Activated T-helper 1 cell treated with anti-CD3 and anti-CD28 coated beads, Interleukin-2, amount 50 U/mL, for 16 hours (primary cell): ENCODE measurements at regions not wholly inside any gene's neighbourhood (a gene's known extent, or its start where the extent isn't known, plus 50 kb on each side); places are given as distances from the start of the nearest gene placed in this dataset.

Experiments used
- DNase-seq, 2 donors: peaks; one replicate each; pipeline ENCODE4 v3.0.0-alpha.2; 2020; ENCODE audit warnings: low read depth in 1 of 2, low spot score in 1 of 2

DNA sequence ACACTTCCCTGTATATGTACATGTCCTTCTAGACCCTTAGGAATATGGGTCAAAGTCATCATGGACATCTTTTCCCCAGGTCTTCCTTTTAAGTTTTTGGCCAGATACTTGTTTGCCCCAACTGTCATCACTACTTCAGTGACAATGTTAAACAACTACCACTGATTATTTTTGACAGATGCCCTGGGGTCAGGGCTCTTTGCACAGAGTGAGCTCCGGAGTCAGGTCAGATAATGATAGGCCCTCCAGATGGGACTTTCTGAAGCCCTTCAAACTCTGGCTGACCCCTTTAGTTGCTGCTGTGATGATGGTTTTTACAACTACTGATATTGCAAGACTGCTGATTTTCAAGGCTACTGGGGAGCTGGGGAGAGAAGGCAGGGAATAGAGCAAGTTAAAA lies 449.4 kb upstream of the HS6ST1 start:
- no peak for DNase-seq

DNA sequence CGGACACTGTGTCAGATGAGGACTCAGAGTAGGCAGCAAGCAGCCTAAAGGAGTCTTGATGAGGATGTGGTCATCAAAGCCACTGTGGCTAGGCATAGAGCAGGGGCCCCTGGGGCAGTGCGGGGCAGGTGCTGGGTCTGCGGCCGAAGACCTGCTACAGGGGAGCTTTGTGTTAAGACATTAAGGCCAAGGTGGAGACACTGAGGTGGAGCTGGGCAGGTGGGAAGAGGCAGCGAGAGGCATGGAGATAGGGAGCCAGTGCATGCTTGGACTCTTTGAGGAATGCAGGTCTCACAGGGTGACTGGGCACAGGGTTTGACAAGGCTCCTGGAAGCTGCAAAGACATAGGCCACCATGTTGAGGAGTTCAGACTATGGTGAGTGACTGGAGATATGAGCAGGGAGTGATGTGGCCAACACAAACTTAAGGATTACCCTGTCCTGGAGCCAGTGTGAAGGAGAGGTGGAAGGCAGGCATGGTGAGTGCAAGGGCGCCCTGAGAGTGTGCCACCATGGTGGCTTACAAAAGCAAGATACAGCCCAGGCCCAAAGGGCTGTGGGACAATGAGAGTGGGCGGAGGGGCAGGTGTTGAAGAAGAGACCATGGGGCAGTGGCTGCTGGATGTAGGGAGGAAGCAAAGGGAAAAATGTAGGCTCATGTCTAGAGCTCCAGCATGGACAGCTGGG lies 450.9 kb upstream of the HS6ST1 start:
- no peak for DNase-seq

DNA sequence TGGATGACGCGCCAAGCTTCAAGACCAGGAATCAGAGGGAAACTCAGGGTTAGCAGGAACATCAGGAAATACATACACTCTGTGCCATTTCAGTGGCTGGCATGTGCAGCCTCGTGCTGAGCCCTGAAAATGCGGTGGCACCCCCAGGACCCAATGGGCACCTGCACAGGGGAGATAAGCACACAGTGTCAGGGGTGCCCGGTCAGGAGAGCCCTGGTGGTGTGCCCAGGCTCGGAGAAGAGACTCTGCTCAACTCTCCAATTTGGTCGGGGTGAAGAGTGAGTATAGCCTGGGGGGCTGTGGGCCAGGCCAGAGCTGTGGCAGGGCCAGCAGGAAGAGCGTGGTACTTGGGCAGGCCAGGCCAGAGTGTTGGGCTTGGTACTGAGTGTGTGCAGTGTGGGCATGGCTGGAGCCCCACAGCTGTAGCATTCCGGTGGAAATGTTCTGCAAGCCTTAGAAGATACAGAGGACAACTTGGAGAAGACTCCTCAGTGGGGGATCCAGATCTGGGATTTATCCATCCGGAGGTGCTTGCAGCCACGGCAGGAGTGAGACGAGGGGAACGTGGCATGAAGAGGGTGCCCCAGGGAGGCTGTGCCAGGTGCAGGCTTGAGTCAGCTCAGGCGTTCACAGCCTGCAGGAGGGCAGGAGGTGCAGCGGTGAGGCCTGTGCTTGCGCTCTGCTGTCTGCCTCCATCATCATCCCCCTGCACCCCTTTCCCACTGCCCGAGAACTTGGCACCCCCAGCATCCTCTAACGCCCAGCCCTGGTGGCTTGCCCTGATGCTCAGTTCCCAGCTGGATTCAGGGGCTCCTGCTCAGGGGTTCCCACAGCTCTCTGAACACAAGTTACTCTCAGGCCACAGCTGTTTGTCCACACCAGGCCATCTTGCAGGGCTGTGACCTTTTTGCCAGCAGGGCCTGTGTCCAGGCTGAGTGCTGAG lies 451.7 kb upstream of the HS6ST1 start:
- no peak for DNase-seq

DNA sequence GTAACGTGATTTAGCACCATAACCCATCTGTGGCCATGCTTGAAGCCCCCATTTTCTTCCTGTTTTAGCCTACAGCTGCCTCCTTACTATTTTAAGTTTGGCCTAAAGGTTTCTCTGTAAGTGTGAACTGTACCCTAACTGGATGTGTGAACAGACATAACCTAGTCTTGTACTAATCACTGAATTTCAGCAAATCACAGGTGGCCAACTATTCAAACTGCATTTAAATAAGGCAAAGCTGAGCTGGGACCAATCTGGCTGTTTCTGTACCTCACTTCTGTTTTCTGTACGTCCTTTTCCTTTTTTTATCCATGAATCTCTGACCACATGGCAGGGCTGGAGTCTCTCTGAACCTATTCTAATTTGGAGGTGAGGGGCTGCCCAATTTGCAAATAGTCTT lies 452.7 kb upstream of the HS6ST1 start:
- DNase-seq: no peak

- no peak for DNase-seq
Measured at GRCh38 chr2:128772671-128773070, 454.0 kb upstream of the HS6ST1 start.

DNA sequence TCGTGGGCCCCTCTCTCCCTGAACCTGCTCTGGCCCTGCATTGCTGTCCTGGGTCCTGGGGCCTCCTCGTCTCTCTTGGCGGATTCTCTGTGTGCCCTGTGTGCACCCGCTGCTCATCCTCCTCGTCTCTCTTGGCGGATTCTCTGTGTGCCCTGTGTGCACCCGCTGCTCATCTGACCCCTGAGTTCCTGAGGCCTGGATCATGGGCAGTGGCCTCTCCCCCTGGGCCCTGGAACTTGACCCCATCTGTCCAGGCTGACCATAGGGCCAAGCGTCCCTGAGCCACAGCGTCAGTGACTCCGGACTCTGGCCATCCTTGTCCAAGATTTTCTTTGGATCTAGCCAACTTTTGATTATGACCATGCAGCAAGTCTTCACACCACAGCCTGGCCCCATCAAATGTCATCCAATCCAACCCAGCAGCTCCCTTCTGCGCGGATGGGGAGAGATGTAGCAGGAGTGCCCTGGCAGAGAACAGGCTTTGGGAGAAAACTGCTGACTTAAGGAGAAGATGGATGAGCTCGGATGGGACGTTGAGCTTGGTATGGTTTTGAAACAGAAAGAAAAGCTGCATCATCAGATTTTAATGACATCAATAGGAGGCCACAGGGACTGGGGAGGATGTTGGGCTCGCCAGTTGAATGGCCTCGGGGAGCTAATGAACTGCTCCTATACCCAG lies 455.1 kb upstream of the HS6ST1 start:
- DNase-seq: no peak

DNA sequence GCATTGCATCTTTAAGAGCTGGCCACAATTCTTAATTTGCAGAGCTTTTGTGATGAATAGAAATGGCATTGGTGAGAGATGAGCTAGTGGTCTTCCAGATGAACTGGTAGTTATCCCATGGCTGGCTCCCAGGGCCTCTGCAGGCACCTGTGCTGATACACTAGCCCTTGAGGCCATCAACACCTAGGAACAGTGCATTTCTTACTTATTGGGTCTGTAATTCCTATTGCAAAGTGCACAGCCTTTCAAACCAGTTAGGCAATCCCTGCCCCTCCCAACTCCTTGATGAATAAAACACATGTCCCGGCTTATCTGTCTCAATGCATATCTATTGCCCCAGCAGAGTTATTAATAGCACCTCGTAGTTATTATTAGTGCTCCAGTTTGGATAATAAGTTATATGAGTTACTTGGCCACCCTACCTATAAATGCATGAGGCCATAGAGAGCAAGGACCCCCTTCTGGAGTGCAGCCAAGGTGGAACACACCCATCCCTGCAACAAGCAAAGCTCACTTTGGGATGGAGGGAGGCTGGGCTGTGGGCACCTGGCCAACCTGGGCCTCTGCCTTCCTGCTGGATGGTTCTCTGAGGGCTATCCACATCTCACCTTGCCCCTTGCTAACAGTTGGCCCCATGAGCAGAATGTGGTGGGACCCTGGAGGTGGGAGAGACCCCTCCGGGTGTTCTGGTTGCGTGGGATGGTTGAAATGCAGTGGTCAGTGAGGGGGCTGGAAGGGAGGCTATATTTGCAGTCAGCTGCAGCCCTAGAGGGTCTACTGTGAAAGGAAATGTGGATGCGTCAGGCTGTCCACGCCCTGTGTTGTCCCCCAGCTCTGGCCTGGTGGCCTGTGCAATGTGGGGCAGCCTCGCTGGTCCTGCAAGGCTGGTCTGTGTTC lies 455.9 kb upstream of the HS6ST1 start:
- DNase-seq: no peak

DNA sequence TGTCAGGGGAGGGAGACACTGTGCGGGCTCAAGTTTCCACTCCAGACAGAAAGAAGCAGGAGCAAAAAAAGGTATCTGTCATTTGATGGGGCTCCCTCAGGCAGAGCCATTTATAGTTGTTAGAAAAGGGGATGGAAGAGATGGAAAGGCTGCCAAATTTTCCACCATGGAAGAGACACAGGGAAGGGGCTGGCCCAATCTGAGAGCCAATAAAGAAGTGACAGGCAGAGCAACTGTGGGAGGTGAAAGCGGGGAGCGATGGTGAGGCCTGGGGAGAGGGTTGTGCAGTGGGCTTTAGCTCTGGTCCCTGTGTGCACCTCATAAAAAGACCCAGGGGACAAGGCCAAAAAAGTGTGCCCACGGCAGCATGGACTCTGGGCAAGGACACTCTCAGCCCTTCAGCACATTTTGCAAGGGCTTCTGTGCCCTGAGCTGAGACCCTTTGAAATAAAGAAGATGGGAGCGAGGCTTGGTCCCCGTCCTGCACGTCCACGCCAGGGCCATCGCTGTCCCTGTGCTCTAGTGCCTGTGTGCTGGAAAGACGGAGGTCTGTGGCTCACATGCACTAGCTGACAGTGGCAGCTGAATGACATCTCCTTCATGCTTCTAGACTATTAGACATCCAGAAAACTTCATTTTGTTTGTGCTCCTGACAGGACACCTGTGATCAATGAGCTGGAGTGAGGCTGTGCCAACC lies 456.7 kb upstream of the HS6ST1 start:
- no peak for DNase-seq

DNA sequence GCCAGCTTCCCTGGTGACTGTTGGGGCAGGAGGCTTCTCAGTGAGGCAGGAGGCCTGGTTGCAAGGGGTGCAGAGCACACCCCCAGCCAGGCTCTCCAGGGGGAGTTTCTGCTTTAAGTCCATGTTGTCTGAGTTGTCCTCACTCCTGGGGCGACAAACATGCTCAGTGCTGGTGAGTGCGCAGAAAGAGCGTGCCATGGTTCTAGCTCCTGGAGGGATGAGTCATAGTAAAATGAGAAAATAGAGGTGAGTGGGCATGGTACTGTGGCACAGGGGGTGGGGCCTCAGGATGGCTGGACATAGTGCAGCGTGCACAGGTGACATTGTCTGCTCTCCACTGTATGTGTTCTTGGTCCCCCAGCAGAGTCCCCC lies 457.2 kb upstream of the HS6ST1 start:
- no peak for DNase-seq

DNA sequence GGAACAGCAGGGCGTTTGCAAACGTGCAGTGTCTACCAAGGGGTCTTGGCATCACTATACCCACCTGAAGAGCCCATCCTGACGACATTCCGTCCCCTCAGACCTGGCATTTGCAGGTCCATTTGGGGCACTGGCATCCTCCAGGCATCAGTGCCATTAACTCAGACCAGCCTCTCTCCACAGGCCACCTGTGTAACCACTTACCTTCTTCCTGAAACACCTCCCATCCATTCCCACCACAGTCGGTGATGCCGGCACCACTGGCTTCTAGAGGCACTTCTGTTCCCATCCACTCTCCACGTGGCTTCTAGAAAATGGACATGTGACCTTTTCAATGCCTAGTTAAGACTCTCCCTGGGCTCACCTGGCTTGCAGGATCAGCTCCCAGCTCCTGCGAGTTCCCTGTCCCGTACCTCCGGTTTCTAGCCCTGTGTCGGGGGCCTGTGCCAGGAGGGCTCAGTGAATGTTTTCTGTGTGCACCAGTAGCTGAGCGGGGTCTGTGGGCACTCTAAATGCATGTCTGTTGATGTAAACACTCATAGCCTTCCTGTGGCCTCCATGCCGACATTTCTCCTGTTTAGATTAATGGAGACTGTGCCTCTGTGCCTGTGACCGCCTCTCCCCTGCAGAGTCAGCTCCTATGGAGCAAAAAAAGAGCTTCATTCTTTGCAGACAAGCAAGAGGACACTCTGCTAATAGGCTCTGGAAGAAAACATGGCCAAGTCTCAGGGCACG lies 458.0 kb upstream of the HS6ST1 start:
- DNase-seq: no peak

GRCh38 chr2:128777196-128778035 lies 458.7 kb upstream of the HS6ST1 start:
- no peak for DNase-seq

DNA sequence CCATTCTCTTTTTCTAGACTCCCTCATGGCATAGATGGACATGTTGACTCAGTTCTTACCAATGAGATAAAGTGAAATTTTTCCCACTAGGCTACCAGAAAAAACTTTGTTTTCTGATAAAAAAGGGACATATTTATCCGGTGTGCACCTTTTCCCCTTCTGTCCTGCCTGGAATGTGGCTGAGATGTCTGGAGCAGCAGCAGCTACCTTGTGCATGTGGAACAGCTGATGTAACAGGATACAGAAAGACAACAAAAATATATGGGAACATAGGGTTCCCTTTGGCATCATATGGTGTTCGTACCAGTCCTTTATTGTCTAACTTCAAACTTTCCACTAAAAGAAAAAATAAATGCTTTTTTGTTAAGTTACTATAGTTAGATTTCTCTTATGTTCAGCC lies 460.2 kb upstream of the HS6ST1 start:
- no peak for DNase-seq

- no peak for DNase-seq
Measured at GRCh38 chr2:128779301-128780095, 460.8 kb upstream of the HS6ST1 start.

GRCh38 chr2:128780434-128781080 lies 461.9 kb upstream of the HS6ST1 start:
- no peak for DNase-seq

- no peak for DNase-seq
Measured at GRCh38 chr2:128781166-128781565, 462.5 kb upstream of the HS6ST1 start.

DNA sequence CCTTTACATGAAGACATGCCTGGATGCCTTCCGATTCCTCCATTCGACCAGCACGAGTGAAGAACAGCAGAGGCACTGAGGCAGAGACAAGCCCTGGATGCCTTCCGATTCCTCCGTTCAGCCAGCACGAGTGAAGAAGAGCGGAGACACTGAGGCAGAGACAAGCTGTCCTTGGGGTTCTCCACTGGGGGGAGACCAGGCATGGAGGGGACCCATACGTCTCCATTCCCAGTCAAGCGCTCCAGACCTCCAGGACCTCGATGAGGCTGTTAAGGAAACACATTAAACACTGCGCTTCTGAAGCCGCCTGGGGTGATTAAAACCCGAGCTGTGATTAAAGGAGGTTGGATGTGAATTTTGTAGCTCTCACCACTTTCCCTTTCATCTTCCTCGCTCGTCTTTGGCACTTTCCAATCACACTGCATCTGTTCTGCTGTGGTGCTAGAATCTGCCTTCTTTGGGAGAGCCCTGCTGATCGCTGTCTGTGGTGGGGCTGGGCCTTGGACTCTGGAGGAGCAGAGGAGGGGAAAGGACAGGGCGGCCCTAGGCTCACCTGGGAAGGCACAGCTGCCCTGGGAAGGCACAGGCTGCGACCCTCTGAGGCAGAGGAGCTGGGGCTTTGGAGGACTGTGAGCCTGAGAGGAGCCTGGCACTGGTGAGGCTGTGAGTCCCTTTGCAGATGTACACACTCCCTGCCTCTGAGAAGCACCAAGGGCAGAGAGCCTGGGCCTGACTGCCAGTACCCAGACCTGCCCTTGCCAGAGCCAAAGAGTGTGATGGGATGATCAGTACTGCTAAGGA lies 463.1 kb upstream of the HS6ST1 start:
- DNase-seq: no peak
